Esophagus muscularis mucosa (tissue), 4 donors: ENCODE measurements at regions not wholly inside any gene's neighbourhood (a gene's known extent, or its start where the extent isn't known, plus 50 kb on each side); places are given as distances from the start of the nearest gene placed in this dataset.
"Not testable (repeated sequence)": the region's sequence is repeated elsewhere in the genome, so short reads cannot be mapped to it uniquely, and the experiment has no call there.

ENCODE experiments used
- EP300 ChIP-seq: sonication (generic); formaldehyde crosslinking; IDR thresholded peaks from one replicate; pipeline ENCODE4 v1.6.1; 2017; ENCODE audit warnings: antibody characterized with exemption
- POLR2A ChIP-seq: fragments of 450-650 bp; IDR thresholded peaks from one replicate; pipeline ENCODE4 v1.6.1; 2017; ENCODE audit warnings: antibody characterized with exemption, moderate library complexity, mild to moderate bottlenecking, low read depth
- POLR2AphosphoS5 ChIP-seq, 2 donors: sonication (generic); formaldehyde crosslinking; IDR thresholded peaks; one replicate each; pipeline ENCODE4 v1.6.1; 2017; ENCODE audit warnings: antibody characterized with exemption in 2 of 2
- TF ChIP-seq, protein P1 (sequence below), 3 experiments: fragments of 200-600 bp in 2 of 3; fragments of 450-650 bp in 1 of 3; sonication (generic) in 2 of 3; IDR thresholded peaks; one replicate each; pipeline ENCODE4 v1.5.1; 2017 to 2019; ENCODE audit warnings: antibody characterized with exemption in 3 of 3, mild to moderate bottlenecking in 2 of 3, moderate library complexity in 1 of 3

DNA sequence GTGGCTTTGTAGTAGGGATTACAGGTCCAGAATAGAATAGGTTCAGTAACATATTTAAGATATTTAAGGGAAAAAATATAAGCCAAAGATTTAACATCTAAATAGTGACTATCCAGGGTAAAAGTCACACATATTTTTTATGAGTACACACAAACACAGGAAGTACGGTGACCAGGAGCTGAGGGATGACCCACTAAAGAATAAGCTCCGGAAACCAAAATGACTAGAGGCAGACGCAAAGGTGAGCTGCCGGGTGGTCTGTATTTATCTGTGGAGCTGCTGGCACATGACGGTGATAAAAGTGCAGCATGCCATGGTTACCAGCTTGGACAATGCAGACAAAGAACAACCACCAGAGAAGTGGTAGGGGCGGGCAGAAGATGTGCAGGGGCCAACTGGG lies 73.9 kb upstream of the FBXO28 start:
- TF ChIP-seq, protein P1, sequence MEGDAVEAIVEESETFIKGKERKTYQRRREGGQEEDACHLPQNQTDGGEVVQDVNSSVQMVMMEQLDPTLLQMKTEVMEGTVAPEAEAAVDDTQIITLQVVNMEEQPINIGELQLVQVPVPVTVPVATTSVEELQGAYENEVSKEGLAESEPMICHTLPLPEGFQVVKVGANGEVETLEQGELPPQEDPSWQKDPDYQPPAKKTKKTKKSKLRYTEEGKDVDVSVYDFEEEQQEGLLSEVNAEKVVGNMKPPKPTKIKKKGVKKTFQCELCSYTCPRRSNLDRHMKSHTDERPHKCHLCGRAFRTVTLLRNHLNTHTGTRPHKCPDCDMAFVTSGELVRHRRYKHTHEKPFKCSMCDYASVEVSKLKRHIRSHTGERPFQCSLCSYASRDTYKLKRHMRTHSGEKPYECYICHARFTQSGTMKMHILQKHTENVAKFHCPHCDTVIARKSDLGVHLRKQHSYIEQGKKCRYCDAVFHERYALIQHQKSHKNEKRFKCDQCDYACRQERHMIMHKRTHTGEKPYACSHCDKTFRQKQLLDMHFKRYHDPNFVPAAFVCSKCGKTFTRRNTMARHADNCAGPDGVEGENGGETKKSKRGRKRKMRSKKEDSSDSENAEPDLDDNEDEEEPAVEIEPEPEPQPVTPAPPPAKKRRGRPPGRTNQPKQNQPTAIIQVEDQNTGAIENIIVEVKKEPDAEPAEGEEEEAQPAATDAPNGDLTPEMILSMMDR (IDR thresholded peaks at IDR 0.05): not testable (repeated sequence)
- TF ChIP-seq EP300; POLR2AphosphoS5 (IDR thresholded peaks at IDR 0.05); POLR2A: not testable (repeated sequence)
